ENCODE measurements at regions not wholly inside any gene's neighbourhood (a gene's known extent, or its start where the extent isn't known, plus 50 kb on each side); places are given as distances from the start of the nearest gene placed in this dataset.

- no peak overlapping the region for H2AFZ ChIP-seq (ENCODE audit: low read depth, low read length, severe bottlenecking)
- H3K36me3 ChIP-seq (ENCODE audit: low read length): no peaks in the 10 kb centered on the region
- H3K4me3 ChIP-seq (ENCODE audit: insufficient read depth, low read length, poor library complexity, severe bottlenecking): no peak overlapping the region
- H3K79me2 ChIP-seq (ENCODE audit: insufficient read depth, low read length): no peaks in the 10 kb centered on the region
- no peaks in the 10 kb centered on the region for H3F3A ChIP-seq (ENCODE audit: insufficient read depth)
- H3K4me2 ChIP-seq (ENCODE audit: low read depth, low read length, poor library complexity, severe bottlenecking): no peak overlapping the region
- peaks cover 4% of the 10 kb centered on the region; the same call in 1 of the 2 replicates for H3K9me3 ChIP-seq (ENCODE audit: insufficient read depth, low read length)
- H3K9me2 ChIP-seq (replicated peaks; ENCODE audit: insufficient read depth, low read length): no peaks in the 10 kb centered on the region
- no peak overlapping the region for H3K27ac ChIP-seq (ENCODE audit: low read depth, low read length)
- TF ChIP-seq EZH2phosphoT487 (conservative IDR thresholded peaks at IDR 0.05; ENCODE audit: low read length): no peak
- TF ChIP-seq CTCF (IDR thresholded peaks at IDR 0.05; ENCODE audit: insufficient read depth, low read length, poor library complexity, severe bottlenecking): no peak
- H3K27me3 ChIP-seq (ENCODE audit: low read length): no peaks in the 10 kb centered on the region
- H3K9ac ChIP-seq (ENCODE audit: low read length): no peak overlapping the region
- no peaks in the 10 kb centered on the region for H4K20me1 ChIP-seq (ENCODE audit: low read depth, low read length)
These were observed 455.0 kb upstream of the TCF4 start for GRCh38 chr18:56042915-56043536.

- Histone ChIP-seq H3K9ac (ENCODE audit: low read length) (no peak overlapping the region), H4K20me1 (ENCODE audit: low read depth, low read length) (no peaks in the 10 kb centered on the region), H3K9me3 (ENCODE audit: insufficient read depth, low read length) (no peaks in the 10 kb centered on the region), H3K9me2 (replicated peaks; ENCODE audit: insufficient read depth, low read length) (0 out of 2 replicates have a peak, but pooled peaks cover 3% of the 10 kb centered on the region), H3K27ac (ENCODE audit: low read depth, low read length) (no peak overlapping the region), H3K4me2 (ENCODE audit: low read depth, low read length, poor library complexity, severe bottlenecking) (no peak overlapping the region), H3K27me3 (ENCODE audit: low read length) (no peaks in the 10 kb centered on the region), H3K79me2 (ENCODE audit: insufficient read depth, low read length) (no peaks in the 10 kb centered on the region), H3F3A (ENCODE audit: insufficient read depth) (no peaks in the 10 kb centered on the region), H3K36me3 (ENCODE audit: low read length) (no peaks in the 10 kb centered on the region), H3K4me3 (ENCODE audit: insufficient read depth, low read length, poor library complexity, severe bottlenecking) (no peak overlapping the region), H2AFZ (ENCODE audit: low read depth, low read length, severe bottlenecking) (no peak overlapping the region)
- TF ChIP-seq EZH2phosphoT487 (conservative IDR thresholded peaks at IDR 0.05; ENCODE audit: low read length): no peak
- no peak for TF ChIP-seq CTCF (IDR thresholded peaks at IDR 0.05; ENCODE audit: insufficient read depth, low read length, poor library complexity, severe bottlenecking)
These were observed 450.4 kb upstream of the TCF4 start for GRCh38 chr18:56038171-56039030.

GRCh38 chr18:56036741-56037140 lies 448.7 kb upstream of the TCF4 start:
- no peak overlapping the region for H3K4me2 ChIP-seq (ENCODE audit: low read depth, low read length, poor library complexity, severe bottlenecking)
- no peak overlapping the region for H3K4me3 ChIP-seq (ENCODE audit: insufficient read depth, low read length, poor library complexity, severe bottlenecking)
- H3F3A ChIP-seq (ENCODE audit: insufficient read depth): no peaks in the 10 kb centered on the region
- no peaks in the 10 kb centered on the region for H3K79me2 ChIP-seq (ENCODE audit: insufficient read depth, low read length)
- no peak overlapping the region for H3K9ac ChIP-seq (ENCODE audit: low read length)
- no peaks in the 10 kb centered on the region for H3K36me3 ChIP-seq (ENCODE audit: low read length)
- no peak overlapping the region for H3K27ac ChIP-seq (ENCODE audit: low read depth, low read length)
- H2AFZ ChIP-seq (ENCODE audit: low read depth, low read length, severe bottlenecking): no peak overlapping the region
- TF ChIP-seq CTCF (IDR thresholded peaks at IDR 0.05; ENCODE audit: insufficient read depth, low read length, poor library complexity, severe bottlenecking): no peak
- TF ChIP-seq EZH2phosphoT487 (conservative IDR thresholded peaks at IDR 0.05; ENCODE audit: low read length): no peak
- H4K20me1 ChIP-seq (ENCODE audit: low read depth, low read length): no peaks in the 10 kb centered on the region
- H3K9me2 ChIP-seq (replicated peaks; ENCODE audit: insufficient read depth, low read length): 0 out of 2 replicates have a peak, but pooled peaks cover 3% of the 10 kb centered on the region
- H3K27me3 ChIP-seq (ENCODE audit: low read length): no peaks in the 10 kb centered on the region
- H3K9me3 ChIP-seq (ENCODE audit: insufficient read depth, low read length): no peaks in the 10 kb centered on the region

Data from SU-DHL-6 (cell line).